HG03196 (cell line): ENCODE measurements at regions not wholly inside any gene's neighbourhood (a gene's known extent, or its start where the extent isn't known, plus 50 kb on each side); places are given as distances from the start of the nearest gene placed in this dataset.

Experiments used
- ATAC-seq: cut with Tn5 transposase; IDR thresholded peaks from one replicate; pipeline ENCODE4 v1.9.1; 2021; ENCODE audit not compliant: unreplicated experiment

DNA sequence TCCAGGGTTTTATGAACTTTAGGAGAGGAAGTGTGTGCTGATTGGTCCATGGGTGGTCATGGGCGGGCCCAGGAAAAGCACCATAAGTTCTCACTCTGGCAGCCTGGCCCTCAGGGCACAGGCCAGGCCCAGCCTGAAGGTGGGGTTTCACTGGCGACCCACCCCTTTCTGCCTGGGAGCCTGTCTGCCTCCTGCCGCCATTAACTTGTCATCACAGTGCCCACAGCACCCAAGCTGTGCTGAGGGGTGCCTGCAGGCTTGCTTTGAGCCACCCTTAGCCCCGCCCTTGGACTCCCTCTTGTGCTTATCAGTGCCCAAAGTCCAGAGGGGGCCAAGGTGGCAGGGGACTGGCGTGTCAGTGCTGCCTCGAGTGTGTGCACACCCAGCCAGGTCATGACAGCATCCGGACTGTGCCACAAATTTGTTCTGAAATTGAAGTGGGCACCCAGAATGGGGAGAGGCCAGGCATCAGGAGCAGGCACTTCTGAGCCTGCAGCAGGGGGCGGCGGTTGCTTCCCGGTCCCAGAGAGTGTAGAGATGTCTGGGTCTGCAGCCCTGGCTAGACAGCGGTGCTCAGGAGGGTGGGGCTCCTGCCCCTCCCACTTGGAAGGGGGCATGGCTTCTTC lies 455.6 kb downstream of the TMA16 start:
- ATAC-seq: no peak

DNA sequence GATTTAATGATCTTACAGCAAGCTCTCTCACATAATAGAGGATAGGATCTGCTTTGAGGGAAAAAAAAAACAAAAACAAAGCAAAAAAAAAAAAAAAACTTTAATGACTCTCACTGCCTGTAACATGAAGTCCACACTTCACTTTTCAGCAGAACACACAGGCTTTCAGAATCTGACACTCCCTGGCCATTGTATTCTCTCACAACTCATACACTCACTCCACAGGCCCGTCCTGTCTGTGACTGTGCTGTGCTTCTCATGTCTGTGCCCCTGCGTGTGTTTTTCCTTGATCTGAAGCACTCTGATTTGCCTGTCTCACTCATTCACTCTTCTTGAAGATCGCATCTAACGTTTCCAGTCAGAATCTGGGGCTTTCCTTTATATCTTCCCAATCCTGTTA lies 460.8 kb downstream of the TMA16 start:
- ATAC-seq: no peak

DNA sequence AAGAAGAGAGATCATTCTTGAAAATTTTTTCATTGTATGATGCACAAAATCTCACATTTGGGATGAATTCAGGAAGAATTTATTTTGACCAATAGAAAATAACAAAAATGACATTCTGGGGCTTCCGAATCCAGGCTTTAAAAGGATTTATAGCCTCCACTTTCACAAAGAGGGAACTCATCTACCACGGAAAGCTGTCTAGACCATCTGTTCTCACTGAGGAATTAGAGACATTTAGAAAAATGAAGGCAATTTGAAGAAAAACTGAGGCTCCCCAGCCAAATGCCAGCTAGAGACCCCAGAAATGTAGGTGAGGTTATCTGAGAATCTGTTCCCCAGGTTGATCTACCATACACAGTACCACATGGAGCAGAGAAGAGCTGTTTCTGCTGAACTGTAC lies 464.3 kb downstream of the TMA16 start:
- ATAC-seq: no peak

DNA sequence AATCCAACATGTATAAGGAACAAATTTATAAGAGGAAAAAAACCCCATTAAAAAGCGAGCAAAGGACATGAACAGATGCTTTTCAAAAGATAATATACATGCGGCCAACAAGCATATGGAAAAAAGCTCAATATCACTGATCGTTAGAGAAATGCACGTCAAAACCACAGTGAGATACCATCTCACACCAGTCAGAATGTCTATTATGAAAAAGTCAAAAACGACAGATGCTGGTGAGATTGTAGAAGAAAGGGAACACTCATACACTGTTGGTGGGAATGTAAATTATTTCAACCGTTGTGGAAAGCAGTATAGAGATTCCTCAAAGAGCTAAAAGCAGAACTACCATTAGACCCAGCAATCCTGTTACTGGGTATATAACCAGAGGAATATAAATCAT lies 465.4 kb downstream of the TMA16 start:
- ATAC-seq: no peak

DNA sequence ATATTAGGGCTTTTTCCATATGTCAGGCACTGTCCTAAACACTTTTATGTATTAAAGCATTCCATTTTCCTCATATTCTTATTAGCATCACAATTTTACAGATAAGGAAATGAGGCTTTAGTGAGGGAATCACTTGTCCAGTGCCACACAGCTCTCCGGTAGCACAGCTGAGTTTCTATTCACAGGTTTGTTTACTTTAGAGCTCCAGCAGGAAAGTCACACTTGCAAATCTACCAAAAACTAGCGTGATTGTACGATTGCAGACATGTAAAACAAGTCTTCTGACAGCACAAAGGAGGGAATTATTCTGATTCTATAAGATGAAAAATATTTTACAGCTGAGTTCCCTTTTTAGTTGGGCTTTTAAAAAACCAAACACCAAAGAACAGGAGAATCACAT lies 472.1 kb downstream of the TMA16 start:
- ATAC-seq: no peak

DNA sequence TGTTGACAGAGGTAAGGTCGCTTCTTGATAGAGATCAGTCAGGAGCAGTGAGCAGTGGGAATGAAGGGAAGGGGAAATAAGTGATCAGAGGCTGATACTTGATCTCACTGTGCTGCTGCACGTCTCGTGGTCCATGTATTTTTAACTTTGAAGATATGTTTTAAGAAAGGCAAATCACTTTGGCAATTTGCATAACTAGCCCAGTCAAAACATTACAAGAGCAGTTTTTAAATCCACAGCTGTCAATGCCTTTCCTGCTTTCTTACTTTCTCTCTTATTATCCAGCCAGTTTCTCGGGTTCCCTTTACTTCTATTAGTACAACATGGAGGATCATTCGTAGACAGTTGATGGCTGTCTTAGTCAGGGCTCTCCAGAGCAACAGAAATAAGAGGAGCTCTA lies 472.8 kb downstream of the TMA16 start:
- no peak for ATAC-seq

DNA sequence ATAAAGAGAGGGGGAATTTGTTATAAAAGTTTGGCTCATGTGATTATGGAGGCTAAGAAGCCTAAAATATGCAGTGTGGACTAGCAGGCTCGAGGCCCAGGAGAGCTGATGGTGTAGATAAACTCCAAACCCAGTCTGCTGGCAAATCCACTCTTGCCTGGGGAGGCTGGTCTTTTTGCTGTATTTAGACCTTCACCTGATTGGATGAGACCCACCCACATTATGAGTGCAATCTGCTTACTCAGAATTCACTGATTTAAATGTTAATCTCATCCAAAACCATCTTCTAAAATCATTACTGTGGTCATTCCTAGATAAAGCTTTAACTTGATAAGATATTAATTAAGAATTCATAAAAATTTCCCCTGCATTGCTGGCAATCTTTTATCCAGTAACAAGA lies 473.2 kb downstream of the TMA16 start:
- ATAC-seq: no peak

DNA sequence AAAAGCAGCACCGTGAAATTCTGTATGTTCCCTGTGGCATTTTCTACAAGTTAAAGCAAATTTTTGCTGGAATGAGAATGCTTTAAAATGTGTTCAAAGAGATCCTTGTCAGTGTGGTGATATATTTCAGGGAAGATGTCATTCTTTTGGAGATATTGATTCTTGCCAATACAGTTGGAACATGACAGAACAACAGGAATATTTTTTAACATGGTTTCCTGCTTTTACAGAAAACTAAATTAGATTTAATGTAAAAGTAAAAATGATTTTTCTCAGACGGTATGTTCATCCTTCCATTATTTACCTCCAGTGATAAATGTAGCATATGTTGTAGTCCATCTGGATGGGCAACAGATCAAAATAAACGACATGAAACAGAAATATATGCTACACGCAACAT lies 474.8 kb downstream of the TMA16 start:
- ATAC-seq: no peak

DNA sequence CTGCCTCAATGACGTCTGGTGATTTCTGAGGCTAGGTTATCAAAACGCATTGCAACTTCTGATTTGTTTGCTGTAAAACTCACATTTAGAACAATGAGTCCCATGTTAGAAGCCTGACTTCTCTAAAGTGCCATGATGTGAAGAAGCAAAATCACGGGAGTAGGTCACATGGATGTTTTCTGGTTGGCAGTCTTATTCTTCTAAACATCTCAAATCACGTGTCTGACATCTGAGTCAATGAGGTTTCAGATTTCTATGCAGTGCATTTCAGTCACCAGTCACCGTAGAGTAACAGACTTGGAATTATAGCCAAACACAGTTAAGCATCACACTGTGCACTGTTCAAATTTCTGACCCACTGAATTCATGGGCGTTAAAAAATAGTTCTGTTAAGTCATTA lies 482.1 kb downstream of the TMA16 start:
- ATAC-seq: no peak

DNA sequence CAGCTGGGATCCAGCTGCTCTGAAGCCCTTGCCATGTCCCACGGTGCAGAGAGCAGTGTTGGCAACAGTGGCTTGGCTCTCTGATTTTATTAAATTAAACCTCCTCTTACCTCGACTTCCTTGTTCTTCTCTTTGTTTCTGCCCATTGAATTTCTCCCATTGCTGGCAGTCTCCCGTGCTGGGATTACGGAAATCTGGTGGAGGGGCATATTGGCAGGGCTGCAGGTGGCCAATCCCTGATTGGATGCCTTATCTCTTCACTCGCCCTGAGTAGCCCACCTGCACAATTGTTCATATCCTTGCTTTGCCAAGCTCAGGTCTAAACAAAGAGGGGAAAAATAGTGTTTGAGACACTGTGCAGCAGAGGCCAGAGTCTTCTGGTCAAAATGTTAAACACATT lies 493.9 kb downstream of the TMA16 start:
- ATAC-seq: no peak

DNA sequence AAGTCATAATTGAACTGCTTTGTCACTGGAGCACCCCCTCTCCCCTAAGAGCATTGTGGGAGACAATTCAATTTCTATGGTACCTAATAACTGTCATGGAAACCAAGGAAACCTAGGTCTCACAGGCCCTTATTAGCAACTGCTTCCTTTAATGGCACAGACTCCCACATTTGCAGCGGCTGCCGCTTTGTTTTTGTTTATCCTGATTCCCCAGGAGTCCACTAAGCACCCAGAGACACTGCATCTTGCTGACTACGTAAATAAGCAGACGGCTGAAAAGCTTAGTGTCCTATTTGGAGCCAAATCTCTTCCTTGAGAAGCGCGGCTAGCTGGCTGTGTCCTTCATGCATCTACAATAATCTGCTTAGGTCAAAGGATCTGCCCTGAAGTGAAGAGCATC lies 494.4 kb downstream of the TMA16 start:
- ATAC-seq: no peak

DNA sequence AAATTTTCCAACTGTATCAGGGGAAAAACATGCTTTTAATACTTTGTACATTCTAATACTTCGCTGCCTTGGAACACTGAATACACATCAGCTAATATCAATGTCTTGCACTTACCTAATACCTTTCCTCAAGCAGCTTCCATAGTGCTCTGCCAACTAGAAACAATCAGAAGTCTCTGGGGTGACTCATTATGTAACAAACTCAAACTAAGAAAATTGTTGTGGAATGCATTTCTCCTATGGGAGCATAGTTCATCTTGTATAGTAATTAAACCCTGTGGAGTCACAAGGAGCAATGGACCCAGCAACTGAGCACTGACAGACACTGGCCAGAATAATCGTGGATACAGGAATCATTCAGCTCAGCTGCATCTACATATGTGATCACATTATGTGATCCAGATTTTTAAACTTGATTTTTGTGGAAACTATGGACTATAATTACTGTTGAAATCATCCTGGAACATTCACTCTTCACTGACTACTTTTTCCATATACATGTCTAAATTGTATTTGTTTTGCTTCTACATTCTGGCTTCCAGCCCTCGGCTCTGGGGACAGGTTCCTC lies 496.9 kb downstream of the TMA16 start:
- no peak for ATAC-seq

DNA sequence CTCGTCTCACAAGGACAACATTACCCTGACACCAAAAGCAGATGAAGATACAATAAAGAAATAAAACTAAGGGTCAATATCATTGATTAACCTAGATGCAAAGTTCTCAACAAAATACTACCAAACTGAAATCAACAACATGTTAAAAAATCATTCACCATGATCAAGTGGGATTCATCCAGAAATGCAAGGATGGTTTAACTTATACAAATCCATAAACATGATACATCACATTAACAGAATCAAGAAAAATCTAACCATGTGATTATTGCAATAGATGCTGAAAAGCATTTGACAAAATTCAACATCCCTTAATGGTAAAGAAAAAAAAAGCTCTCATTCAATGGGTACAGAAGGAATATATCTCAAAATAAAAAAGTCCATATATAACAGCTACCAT lies 514.9 kb downstream of the TMA16 start:
- ATAC-seq: no peak

DNA sequence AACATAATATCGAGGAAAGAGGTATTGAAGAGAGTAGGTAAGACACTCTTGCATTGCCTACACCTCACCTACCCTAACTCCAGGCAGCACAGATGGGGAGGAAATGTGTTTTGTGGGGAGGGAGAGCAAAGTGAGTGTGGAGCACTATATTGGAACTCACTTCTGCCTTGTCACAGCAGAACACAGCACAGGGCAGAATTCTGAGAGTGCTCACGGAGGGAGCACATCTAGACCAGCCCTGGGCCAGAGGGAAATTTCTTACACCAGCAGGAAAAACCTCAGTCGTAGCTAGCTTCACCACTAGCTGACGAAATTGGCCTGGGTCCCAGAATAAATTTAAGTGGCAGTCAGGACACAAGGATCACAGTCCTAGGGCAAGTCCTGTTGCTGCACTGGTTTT lies 517.3 kb downstream of the TMA16 start:
- no peak for ATAC-seq

DNA sequence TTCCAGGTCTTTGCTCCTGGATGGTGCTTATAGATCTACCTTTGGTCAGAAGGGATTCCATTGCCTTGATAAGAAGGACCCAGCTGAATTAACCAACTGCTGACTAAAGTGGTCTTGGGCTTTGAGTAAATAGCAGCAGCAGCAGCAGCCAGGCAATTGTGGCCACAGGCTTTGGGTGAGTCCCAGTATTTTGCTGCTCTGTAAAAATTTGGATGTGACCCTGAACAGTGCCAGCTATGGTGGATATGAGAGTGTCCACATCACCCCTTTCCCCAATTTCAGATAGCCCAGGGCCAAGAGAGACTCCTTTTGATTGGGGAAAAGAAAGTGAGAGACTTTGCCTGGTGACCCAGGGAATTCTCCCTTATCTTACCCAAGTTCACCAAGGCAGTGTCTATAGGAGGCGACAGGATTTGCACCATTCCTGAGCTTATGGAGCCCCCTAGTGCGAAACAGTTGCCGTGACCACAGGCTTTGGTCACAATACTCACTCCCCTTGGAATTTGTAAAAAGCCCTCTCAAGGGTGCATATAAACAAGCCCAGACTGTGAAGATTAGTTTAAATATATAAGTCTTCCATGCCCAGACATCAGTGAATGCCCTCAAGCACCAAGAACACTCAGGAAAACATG lies 518.0 kb downstream of the TMA16 start:
- no peak for ATAC-seq

DNA sequence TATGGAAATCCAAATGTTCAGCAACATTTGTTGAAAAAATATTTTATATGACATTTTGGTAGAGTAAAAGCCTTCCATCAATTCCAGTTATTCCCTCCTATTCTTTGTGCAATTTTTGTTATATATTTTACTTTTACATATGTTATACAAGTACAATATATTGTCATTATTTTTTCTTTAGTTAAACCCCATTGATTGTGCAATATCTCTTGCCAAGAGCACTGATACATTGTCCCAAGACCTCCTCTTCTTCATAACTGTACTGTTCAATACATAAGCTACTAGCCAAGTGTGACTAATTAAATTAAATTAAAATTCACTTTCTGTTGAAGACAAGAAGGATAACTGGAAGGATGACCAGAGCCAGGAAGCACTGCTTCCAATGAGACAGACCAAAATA lies 527.5 kb downstream of the TMA16 start:
- no peak for ATAC-seq

DNA sequence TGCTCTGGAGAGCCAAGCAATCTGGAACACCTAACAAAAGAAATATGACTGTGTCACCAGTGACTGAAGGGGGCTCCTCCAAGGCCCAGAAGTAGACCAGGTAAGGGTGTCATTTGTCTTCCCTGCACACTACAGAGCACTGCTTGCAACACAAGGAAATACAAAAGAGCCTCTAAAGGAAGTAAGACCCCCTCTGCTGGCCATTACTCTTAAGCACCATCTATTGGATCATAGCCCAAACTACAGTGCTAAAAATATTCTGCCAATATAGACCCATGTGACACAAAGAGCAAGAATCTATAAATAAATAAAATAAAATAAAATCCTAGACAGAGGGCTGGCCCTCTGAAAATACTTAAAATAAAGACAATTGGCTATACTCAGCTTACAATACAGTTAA lies 528.7 kb downstream of the TMA16 start:
- ATAC-seq: no peak

DNA sequence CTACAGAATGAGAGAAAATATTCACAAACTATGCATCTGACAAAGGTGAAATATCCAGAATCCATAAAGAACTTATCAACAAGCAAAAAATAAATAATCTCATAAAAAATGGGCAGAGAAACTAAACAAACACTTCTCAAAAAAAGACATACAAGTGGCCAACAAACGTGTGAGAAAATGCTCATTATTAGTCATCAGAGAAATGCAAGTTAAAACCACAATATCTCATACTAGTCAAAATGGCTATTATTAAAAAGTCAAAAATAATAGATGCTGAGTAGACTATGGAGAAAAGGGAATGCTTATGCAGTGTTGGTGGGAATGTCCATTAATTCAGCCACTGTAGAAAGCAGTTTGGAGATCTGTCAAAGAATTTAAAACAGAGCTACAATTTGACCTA lies 533.3 kb downstream of the TMA16 start:
- ATAC-seq: no peak

DNA sequence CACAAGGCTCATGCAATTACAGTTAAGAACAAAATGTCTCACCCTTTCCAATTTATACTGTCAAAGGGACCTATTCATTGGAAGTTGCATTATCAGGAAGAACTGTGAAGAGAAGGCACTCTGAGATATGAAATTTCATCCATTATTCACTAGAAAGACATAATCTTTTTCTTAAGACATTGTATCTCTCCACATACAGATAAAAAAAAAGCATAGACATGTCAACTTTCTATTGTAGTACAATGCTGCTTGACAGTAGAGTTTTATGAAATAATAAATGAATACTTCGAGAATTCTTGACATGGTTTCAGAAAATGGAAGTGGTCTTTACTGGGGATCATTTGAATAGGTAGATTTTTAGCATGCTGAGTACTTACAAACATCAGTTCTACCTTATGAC lies 545.0 kb downstream of the TMA16 start:
- ATAC-seq: no peak

DNA sequence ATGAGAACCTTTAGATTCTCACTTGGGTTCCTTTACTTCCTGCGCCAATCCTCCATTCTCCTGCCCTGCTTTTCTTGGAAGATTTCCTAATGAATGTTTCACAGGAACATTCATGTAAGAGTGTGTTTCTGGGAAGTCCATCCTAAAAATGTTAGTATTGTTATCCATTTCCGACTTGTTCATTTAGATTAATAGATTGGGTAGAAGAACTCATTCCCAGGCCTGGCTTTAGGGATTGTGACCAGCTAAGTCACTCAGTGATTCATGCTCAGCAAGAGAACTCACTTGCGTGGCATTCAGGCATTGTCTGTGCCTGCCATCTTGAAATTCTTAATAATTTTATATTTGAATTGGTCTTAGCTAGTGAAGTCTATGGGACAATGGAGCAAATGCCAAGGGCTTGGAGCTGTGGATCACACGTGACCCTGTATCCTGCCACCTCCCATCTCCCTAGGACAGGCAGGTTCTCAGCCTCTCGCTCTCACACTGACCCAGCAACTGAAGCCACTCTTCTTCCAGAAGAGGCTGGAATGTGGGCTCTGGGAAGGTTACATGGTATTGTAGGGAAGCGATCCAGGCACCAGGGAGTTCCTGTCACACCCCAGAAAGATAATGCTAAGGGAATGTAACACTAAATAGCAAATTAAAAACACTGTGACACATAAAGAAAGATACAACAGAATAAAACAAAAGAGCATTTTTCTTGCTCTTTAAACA lies 562.1 kb downstream of the TMA16 start:
- no peak for ATAC-seq

DNA sequence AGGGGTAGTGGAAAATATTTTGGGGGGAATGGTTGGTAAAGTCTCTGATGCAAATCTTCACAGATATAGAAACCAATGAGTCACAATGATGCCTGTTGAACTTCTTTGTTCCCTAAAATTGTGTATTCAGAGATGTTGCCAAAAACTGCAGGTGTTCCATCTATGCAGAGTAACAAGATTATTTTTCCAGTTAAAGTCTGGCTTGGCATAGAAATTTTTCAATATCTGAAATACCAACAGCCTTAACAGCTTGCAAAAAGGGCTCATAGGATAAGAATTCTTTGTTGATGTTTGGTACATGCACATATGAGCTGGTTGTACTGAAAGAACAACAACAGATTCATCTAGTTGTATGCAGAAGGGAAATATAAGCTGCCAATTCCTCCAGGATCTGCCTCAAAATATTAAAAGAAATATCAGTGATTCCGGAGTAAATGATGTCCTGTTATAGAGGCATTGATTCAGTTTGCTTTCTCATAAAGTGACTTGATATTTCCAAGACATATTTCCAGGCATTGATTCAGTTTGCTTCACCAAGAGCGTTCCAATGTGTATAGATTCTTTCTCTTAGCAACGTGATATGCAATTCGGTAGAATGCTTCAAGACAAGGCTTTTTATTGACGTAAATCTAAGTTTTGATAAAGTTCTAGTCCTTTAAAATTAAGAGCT lies 564.4 kb downstream of the TMA16 start:
- no peak for ATAC-seq

DNA sequence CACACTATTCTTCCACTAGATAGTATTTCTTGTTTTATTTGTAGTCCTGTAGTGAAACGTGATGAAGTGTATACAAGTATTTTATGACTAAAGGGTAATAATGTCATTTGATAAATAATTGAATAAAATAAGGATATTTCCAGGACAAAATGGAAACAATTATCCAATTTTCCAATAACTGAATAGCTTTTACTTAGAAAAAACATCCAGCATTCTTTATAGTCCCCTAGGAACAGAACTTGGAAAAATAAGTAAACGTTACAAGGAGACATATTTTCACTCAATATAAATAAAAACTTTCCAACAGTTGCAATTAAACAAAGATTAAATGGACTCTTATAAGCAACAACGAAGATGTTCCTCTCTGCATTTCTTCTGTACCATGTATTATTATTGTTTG lies 566.0 kb downstream of the TMA16 start:
- no peak for ATAC-seq
